GM12872 (cell line): ENCODE measurements at regions not wholly inside any gene's neighbourhood (a gene's known extent, or its start where the extent isn't known, plus 50 kb on each side); places are given as distances from the start of the nearest gene placed in this dataset.

ENCODE experiments used
- TF ChIP-seq, protein P1 (sequence below): IDR thresholded peaks from 3 replicates; pipeline ENCODE4 v1.5.1; 2011; ENCODE audit warnings: low read depth, mild to moderate bottlenecking, low read length, moderate library complexity; ENCODE audit not compliant: insufficient read depth

DNA sequence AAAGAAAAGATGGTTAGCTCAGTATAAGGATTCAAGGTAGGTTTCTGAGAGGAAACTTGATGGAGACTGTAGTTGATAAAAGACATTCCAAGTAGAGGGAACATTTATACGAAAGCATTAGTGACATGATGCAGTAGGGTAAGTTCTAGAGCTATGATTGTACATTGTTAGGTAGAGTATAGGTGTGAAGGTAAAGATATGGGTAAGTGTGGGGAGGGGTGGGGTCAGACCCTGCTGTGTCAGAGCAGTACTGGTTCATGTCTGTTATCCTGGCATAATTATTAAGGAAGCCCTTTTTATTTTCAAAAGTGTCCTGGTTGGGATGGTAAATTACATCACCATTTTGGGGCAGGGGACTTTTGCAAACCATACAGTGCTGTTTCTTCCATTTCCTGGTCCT lies 635.8 kb downstream of the COL12A1 start:
- TF ChIP-seq, protein P1, sequence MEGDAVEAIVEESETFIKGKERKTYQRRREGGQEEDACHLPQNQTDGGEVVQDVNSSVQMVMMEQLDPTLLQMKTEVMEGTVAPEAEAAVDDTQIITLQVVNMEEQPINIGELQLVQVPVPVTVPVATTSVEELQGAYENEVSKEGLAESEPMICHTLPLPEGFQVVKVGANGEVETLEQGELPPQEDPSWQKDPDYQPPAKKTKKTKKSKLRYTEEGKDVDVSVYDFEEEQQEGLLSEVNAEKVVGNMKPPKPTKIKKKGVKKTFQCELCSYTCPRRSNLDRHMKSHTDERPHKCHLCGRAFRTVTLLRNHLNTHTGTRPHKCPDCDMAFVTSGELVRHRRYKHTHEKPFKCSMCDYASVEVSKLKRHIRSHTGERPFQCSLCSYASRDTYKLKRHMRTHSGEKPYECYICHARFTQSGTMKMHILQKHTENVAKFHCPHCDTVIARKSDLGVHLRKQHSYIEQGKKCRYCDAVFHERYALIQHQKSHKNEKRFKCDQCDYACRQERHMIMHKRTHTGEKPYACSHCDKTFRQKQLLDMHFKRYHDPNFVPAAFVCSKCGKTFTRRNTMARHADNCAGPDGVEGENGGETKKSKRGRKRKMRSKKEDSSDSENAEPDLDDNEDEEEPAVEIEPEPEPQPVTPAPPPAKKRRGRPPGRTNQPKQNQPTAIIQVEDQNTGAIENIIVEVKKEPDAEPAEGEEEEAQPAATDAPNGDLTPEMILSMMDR = no peak

DNA sequence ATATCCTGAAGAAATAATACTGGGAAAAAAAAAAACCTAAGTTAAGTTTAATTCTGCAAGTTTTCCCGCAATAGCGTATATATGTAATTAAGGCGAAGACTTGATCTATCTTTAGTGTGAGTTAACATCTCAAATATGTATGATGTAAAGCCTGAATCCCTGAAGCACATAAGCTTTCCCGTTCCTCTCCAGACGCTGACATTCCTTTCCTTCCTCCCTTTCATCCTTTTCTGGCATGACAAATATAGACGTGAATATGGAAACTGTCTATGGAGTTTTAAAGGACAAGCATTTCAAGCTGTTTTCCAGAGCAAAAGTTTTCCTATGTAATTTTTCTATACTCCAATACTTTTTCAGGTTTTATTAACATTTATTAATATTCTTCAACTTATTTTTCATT lies 637.0 kb downstream of the COL12A1 start:
- TF ChIP-seq, protein P1 = no peak

DNA sequence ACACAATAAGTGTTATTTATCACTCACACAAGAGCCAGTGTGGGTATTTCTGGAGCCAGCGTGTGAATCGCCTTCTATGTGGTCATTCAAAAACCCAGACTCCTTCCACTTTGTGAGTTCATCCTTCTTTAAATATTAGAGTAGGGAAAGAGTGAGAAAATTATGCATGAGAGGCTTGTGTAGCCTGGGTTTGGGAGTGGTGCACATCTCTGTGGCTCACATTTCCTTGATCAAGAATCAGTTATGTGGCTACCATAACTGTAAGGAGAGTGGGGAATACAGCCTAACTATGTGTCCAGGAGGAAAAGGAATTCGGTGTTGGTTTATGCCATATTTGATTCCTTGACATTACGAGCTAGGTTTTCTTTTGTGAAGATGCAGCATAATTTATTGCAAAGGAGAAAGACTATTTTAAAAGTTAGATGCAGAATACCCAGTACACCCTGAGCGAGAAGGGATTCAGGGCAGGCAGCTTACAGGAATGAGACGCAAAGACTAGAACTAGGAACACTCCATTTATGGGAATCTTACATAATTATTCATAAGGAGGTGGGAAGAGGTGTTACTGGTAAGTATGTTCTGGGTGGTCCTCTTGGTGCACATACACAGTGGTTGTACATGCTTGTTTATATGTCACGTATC lies 638.5 kb downstream of the COL12A1 start:
- TF ChIP-seq, protein P1 = no peak

DNA sequence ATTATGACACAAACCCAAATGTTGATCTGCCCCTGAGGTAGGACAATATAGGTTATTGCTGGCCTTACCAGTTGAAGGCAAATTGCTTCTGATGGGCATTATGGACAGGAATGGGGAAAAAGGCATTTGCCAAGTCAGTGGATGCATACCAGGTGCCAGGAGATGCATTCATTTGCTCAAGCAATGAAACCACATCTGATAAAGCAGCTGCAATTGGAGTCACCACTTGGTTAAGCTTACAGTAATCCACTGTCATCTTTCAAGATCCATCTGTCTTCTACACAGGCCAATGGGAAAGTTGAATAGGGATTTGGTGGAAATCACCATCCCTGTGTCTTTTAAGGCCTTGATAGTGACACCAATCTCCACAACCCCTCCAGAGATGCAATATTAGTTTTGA lies 648.6 kb downstream of the COL12A1 start:
- TF ChIP-seq, protein P1 = no peak

DNA sequence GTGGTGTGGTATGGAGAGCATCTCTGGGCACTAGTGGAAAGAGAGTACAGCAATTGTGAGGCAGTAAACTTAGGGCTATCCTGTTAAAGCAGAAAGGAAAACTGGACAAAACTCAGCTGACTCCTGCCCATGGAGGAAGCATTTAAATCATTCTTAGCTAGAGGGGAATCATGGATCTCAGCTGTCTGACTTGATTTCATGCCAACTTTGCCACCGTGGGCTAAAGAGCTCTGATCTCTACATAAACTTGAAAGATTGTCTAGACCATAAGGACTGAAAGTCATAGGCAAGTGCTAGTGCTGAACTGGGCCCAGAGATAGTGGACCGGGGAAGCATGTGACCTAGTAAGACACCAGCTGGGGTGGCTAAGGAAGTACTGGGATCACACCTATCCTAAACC lies 651.8 kb downstream of the COL12A1 start:
- TF ChIP-seq, protein P1 = no peak

DNA sequence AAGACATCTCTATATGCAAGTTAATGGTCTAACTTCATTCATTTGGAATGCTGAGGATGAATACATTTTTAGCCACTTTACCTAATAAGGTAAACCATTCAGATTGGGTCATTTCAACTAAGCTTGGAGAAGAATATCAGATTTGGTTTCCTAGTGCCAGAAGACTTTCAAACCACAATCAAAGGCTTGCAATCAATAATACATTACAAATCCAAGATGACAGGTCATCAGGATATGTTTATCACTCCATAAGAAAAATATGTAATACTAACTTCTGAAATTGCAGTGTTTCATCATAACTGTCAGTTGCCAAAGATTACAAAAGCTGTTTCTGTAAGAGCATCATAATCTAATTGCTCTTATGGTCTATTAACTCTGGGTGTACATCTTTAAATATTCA lies 654.0 kb downstream of the COL12A1 start:
- TF ChIP-seq, protein P1 = no peak

DNA sequence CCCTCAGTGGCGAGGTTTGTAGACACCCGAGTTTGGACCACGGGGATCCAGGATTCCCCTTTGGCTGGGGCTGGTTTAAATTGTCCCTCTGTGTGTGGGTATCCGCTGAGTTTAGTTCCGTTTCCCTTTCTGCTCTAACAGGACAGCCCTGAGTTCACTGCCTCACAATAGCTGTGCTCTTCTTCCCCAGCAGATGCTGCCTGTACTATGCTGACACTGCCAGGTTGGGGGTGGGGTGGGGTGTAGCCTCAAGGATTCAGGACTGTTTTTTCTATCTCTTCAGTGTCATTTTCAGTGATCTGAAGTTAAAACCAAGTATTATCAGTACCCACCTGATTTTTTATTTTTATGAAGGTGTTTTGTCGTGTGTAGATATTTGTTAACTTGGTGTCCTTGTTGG lies 655.0 kb downstream of the COL12A1 start:
- TF ChIP-seq, protein P1 = no peak

DNA sequence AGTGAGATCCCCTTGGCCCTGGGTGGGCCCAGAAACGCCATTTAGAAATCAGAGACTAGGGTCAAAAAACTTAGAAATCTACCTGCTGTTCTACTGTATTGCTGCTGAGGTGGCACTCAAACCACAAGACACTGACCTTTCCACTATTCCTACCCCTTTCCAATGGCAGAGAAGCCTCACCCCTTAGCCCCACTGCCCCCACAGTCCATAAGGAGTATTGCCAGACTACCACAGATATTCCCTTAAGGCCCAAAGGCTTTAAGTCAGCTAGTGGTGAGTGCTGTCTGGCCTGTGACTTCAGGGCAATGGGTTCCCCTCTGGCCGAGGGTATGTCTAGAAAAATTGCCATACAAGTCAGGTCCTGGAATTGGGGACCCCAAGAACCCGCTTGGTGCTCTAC lies 656.1 kb downstream of the COL12A1 start:
- TF ChIP-seq, protein P1 = no peak
